D721Med (cell line): ENCODE measurements at regions not wholly inside any gene's neighbourhood (a gene's known extent, or its start where the extent isn't known, plus 50 kb on each side); places are given as distances from the start of the nearest gene placed in this dataset.
"Not testable (repeated sequence)": the region's sequence is repeated elsewhere in the genome, so short reads cannot be mapped to it uniquely, and the experiment has no call there.

Experiments used
- DNase-seq: peaks from one replicate; pipeline ENCODE4 v3.0.0; 2011; ENCODE audit warnings: low spot score; ENCODE audit not compliant: insufficient read length
- FAIRE-seq: peaks from 2 replicates; lab custom pipeline; 2011; peaks lifted over from hg19 to GRCh38; lab: Jason Lieb, UNC
- CTCF ChIP-seq: IDR thresholded peaks from 2 replicates; pipeline ENCODE4 v1.5.1; 2012; ENCODE audit warnings: mild to moderate bottlenecking, control low read depth; ENCODE audit not compliant: insufficient read depth; ENCODE audit errors: missing control alignments

GRCh38 chr4:49217492-49217891 is 231.4 kb downstream of the CWH43 start:
- DNase-seq (no peak), FAIRE-seq (no peak)
- no peak for TF ChIP-seq CTCF

- FAIRE-seq, DNase-seq: not testable (repeated sequence)
Measured at GRCh38 chr4:49218094-49218493, 232.0 kb downstream of the CWH43 start.

GRCh38 chr4:49218931-49219330 is 232.9 kb downstream of the CWH43 start:
- FAIRE-seq, DNase-seq: not testable (repeated sequence)

- FAIRE-seq, DNase-seq: not testable (repeated sequence)
Measured at GRCh38 chr4:49219489-49220225, 233.6 kb downstream of the CWH43 start.

GRCh38 chr4:49221209-49221608 is 235.1 kb downstream of the CWH43 start:
- no peak for TF ChIP-seq CTCF
- FAIRE-seq (no peak), DNase-seq (no peak)

GRCh38 chr4:49222810-49223209 is 236.7 kb downstream of the CWH43 start:
- not testable (repeated sequence) for FAIRE-seq, DNase-seq

GRCh38 chr4:49226216-49226866 is 240.3 kb downstream of the CWH43 start:
- not testable (repeated sequence) for FAIRE-seq

GRCh38 chr4:49227941-49228340 is 241.9 kb downstream of the CWH43 start:
- not testable (repeated sequence) for FAIRE-seq, DNase-seq

More at GRCh38 chr4:49226216-49226866, 240.3 kb downstream of the CWH43 start:
- DNase-seq = not testable (repeated sequence)

GRCh38 chr4:49229243-49229642 is 243.2 kb downstream of the CWH43 start:
- not testable (repeated sequence) for DNase-seq, FAIRE-seq

GRCh38 chr4:49229713-49230112 is 243.6 kb downstream of the CWH43 start:
- FAIRE-seq, DNase-seq: not testable (repeated sequence)

GRCh38 chr4:49233346-49233745 is 247.3 kb downstream of the CWH43 start:
- DNase-seq, FAIRE-seq: not testable (repeated sequence)

- DNase-seq, FAIRE-seq: not testable (repeated sequence)
Measured at GRCh38 chr4:49233749-49234148, 247.7 kb downstream of the CWH43 start.

GRCh38 chr4:49234382-49234781 is 248.3 kb downstream of the CWH43 start:
- not testable (repeated sequence) for FAIRE-seq, DNase-seq

GRCh38 chr4:49235413-49236160 is 249.5 kb downstream of the CWH43 start:
- not testable (repeated sequence) for DNase-seq

GRCh38 chr4:49236474-49236873 is 250.4 kb downstream of the CWH43 start:
- not testable (repeated sequence) for FAIRE-seq, DNase-seq

More at GRCh38 chr4:49235413-49236160, 249.5 kb downstream of the CWH43 start:
- not testable (repeated sequence) for FAIRE-seq

- not testable (repeated sequence) for DNase-seq, FAIRE-seq
Measured at GRCh38 chr4:49241295-49241694, 255.2 kb downstream of the CWH43 start.

GRCh38 chr4:49262786-49263185 is 276.7 kb downstream of the CWH43 start:
- not testable (repeated sequence) for FAIRE-seq, DNase-seq
